ENCODE measurements at regions not wholly inside any gene's neighbourhood (a gene's known extent, or its start where the extent isn't known, plus 50 kb on each side); places are given as distances from the start of the nearest gene placed in this dataset.

DNA sequence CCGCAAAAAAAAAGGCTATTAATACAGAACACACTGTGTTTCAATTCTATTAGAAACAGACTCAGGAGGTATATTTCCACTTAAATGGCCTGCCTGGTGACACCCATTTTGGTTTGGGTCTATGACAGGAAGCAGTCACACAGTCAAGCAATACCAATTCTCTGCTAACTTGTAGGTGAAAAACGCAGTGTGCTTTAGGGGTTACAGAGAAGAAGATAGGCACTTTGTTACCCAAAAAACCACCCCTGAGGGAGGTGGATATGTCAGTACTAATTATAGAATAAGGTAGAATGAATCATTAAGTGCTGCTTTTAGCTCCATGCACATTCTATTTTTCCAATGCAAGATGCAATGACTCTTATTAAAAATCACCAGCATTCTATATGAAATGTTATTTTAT lies 53.8 kb downstream of the DNAAF9 start:
- TF ChIP-seq, protein P1, sequence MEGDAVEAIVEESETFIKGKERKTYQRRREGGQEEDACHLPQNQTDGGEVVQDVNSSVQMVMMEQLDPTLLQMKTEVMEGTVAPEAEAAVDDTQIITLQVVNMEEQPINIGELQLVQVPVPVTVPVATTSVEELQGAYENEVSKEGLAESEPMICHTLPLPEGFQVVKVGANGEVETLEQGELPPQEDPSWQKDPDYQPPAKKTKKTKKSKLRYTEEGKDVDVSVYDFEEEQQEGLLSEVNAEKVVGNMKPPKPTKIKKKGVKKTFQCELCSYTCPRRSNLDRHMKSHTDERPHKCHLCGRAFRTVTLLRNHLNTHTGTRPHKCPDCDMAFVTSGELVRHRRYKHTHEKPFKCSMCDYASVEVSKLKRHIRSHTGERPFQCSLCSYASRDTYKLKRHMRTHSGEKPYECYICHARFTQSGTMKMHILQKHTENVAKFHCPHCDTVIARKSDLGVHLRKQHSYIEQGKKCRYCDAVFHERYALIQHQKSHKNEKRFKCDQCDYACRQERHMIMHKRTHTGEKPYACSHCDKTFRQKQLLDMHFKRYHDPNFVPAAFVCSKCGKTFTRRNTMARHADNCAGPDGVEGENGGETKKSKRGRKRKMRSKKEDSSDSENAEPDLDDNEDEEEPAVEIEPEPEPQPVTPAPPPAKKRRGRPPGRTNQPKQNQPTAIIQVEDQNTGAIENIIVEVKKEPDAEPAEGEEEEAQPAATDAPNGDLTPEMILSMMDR (IDR thresholded peaks at IDR 0.05): no peak
- TF ChIP-seq POLR2A (IDR thresholded peaks at IDR 0.05): no peak
